Small intestine (tissue), 7 donors: ENCODE measurements at regions not wholly inside any gene's neighbourhood (a gene's known extent, or its start where the extent isn't known, plus 50 kb on each side); places are given as distances from the start of the nearest gene placed in this dataset.
A peak's percentile ranks its signal among the peaks of the same experiment; 100 is the strongest.

Experiments used
- DNase-seq, 2 donors: peaks; one replicate each; pipeline versions ENCODE4 v3.0.0 to v3.0.0-alpha.2; 2013
- FAIRE-seq: peaks from 2 replicates; lab custom pipeline; 2012; peaks lifted over from hg19 to GRCh38; lab: Jason Lieb, UNC
- H3K27ac ChIP-seq, 3 donors: one replicate each; pipeline ENCODE4 v1.5.1; 2013; ENCODE audit warnings: low read length in 2 of 3, mild to moderate bottlenecking in 2 of 3, control low read depth in 1 of 3, inconsistent platforms in 1 of 3, low read depth in 1 of 3, moderate library complexity in 1 of 3
- H3K27me3 ChIP-seq, 3 donors: one replicate each; pipeline ENCODE4 v1.6.1; 2013; ENCODE audit warnings: low read length in 3 of 3, inconsistent platforms in 1 of 3; ENCODE audit not compliant: control insufficient read depth in 3 of 3, insufficient read depth in 3 of 3
- H3K36me3 ChIP-seq, 3 donors: one replicate each; pipeline ENCODE4 v1.6.1; 2013; ENCODE audit warnings: low read length in 3 of 3, inconsistent platforms in 1 of 3, low read depth in 1 of 3, mild to moderate bottlenecking in 1 of 3, moderate library complexity in 1 of 3; ENCODE audit not compliant: control insufficient read depth in 3 of 3, insufficient read depth in 2 of 3
- H3K4me1 ChIP-seq, 3 donors: one replicate each; pipeline ENCODE4 v1.6.1; 2013; ENCODE audit warnings: low read length in 2 of 3, inconsistent platforms in 1 of 3, low read depth in 1 of 3, mild to moderate bottlenecking in 1 of 3, moderate library complexity in 1 of 3; ENCODE audit not compliant: control insufficient read depth in 3 of 3, insufficient read depth in 2 of 3
- H3K4me3 ChIP-seq, 3 donors: one replicate each; pipeline ENCODE4 v1.5.1; 2013; ENCODE audit warnings: low read length in 3 of 3, control low read depth in 1 of 3, inconsistent platforms in 1 of 3, low read depth in 1 of 3, mild to moderate bottlenecking in 1 of 3, moderate library complexity in 1 of 3
- H3K9me3 ChIP-seq, 2 donors: one replicate each; pipeline ENCODE4 v1.6.1; 2013; ENCODE audit warnings: low read depth in 1 of 2, low read length in 1 of 2; ENCODE audit not compliant: control insufficient read depth in 2 of 2, insufficient read depth in 1 of 2
- WGBS, 3 donors: extraction: QIAGEN DNeasy Blood & Tissue Kit; methylation state at CpG; one replicate each; pipeline ENCODE4 v1.1.7; 2013; 5-methylcytosine and 5-hydroxymethylcytosine counted together
- donor health status: healthy with polysubstance abuse.
- donor health status: control.
- donor health status: control.
- donor health status: Bipolar disorder and iron deficiency.
- donor health status: healthy.

DNA sequence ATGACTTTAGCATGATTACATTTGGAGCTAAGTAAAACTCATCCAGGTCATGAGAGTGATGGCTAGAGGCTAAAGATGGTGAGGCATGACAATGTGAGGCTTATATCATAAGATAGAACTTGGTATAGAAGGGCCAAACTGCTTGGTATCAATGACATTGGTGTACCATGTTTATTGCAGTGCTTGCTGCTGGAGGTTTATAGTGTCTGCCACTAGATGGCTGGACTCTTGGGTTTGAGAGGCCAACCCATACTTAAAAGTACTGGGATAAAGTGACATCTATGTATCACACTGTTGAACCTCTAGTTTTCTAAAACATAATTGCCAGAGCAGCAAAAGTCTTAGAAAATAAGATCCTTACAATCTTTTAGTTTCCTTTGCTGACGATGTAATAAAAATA is 83.0 kb upstream of the TACR3 start:
- Histone ChIP-seq H3K9me3 (no peaks in the 10 kb centered on the region), H3K27me3 (no peaks in the 10 kb centered on the region), H3K36me3 (no peaks in the 10 kb centered on the region), H3K27ac (no peak overlapping the region), H3K4me3 (no peak overlapping the region), H3K4me1 (no peaks in the 10 kb centered on the region)
- FAIRE-seq, result no peak
- no peak for DNase-seq
- 86 to 94% (median 87%) methylated on average over 1 of the region's 1 CpG for WGBS, 3 donors

DNA sequence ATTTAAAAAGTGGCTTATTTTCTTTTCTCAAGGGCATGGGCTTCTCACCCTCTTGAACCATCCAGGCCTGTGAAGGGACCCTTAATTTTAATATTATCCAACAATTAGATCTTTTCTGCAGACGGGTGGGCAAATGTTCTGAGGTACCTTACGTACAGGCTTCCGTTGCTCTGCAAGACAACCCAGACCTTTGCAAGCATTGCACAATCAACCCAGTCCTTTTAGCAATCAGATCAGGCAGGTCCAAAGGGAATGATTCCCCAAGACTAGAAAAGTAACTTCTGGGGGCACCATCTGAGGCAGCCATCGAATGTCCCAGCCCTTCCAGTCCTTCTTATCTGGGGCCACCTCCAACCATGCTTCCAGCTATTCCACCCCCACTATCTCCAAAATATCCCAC is 67.3 kb upstream of the TACR3 start:
- Histone ChIP-seq H3K4me1 (no peaks in the 10 kb centered on the region), H3K27ac (no peak overlapping the region), H3K27me3 (no peaks in the 10 kb centered on the region), H3K36me3 (no peaks in the 10 kb centered on the region), H3K4me3 (no peak overlapping the region), H3K9me3 (peaks cover 0 to 30% of the 10 kb centered on the region in 2 donors)
- no peak for FAIRE-seq
- WGBS, 3 donors, result 79 to 89% (median 85%) methylated on average over 4 of the region's 4 CpGs
- no peak for DNase-seq

DNA sequence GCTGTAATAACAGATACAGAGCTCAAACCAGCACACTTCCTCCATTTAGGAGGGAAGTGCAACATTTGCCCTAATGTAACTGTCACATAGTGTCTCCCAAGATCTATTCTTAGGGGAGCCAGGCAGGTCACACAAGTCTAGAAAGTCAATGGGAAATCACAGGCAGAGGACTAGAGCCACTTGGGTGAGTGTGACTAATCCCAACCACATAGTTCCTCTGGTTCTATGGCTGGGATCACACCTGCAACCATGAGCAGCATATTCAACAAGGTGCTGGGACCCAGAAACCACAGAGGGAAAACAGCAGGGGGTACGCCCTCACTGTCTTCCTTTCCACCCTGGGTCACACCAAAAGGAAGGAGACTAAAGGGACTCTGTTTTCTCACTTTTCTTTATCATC is 66.8 kb upstream of the TACR3 start:
- no peak overlapping the region for H3K4me3 ChIP-seq
- FAIRE-seq (no peak), DNase-seq (no peak)
- H3K36me3 ChIP-seq, result no peaks in the 10 kb centered on the region
- H3K4me1 ChIP-seq, result no peaks in the 10 kb centered on the region
- H3K27me3 ChIP-seq, result no peaks in the 10 kb centered on the region
- peaks cover 0 to 29% of the 10 kb centered on the region in 2 donors for H3K9me3 ChIP-seq
- H3K27ac ChIP-seq, result no peak overlapping the region
- WGBS, 3 donors, result 54 to 74% (median 71%) methylated on average over 1 of the region's 1 CpG

DNA sequence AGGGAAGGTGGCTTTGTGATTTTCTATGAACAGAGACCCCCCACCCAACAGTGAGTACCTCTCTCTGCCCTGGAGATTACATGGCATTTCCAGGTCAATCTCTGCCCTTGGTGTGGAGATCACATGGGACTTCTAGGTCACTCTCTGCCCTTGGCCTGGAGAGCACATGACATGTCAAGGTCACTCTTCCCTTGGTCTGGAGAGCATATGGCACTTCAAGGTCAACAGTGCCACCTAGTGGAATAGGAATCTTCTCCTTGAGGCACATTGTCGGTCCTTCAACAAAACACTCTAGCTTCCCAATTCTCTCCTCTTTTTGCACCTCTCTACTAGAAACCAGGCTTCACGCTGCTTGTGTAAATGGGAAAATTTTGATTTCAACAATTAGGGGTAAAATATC is 66.2 kb upstream of the TACR3 start:
- Histone ChIP-seq H3K4me3 (no peak overlapping the region), H3K9me3 (peaks cover 0 to 29% of the 10 kb centered on the region in 2 donors), H3K27ac (no peak overlapping the region), H3K36me3 (no peaks in the 10 kb centered on the region), H3K4me1 (no peaks in the 10 kb centered on the region), H3K27me3 (no peaks in the 10 kb centered on the region)
- WGBS, 3 donors, result 74 to 83% (median 76%) methylated on average over 2 of the region's 2 CpGs
- FAIRE-seq (no peak), DNase-seq (peak in 1 of 2 donors; percentile 1)

DNA sequence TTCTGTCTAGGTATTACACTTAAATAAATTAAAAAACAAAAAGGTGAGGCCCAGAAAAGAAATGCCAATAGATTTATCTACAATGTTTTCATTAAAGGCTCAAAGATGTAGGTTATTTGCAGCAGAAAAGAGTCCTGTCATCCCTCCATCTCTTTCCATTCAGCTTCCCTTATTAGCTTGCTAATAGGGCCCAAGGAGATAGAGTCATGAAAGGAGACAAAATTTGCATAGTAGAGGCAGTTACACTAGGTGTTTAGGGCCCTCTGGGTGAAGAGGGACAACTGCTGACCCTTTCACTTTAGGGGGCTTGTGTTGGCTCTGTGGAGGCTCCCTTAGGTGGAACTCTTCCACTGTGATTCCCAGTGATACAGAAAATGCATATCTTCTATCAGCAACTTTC is 58.4 kb upstream of the TACR3 start:
- Histone ChIP-seq H3K27me3 (no peaks in the 10 kb centered on the region), H3K4me3 (no peak overlapping the region), H3K27ac (no peak overlapping the region), H3K4me1 (no peaks in the 10 kb centered on the region), H3K36me3 (no peaks in the 10 kb centered on the region), H3K9me3 (no peaks in the 10 kb centered on the region)
- DNase-seq, result no peak
- no peak for FAIRE-seq

DNA sequence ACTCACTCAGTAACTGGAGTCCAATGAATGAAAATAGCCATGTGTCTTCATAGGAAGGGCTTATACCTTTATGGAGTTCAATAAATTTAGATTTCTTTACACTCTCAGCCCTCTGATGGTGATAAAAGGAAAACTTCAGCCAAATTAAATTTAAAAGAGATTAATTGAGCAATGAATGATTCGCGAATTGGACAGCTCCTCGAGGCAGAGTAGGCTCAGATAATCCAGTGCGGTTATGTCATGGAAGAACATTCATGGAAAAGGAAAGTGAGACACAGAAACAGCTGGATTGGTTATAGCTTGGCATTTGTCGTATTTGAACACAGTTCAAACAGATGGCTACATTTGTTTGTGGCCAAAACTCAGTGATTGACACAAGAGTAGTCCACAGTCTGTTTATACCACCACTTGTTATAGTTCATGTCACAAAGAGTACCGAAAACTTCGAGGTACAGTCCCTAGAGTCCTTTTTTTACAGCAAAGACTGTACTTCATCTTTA is 54.6 kb upstream of the TACR3 start:
- Histone ChIP-seq H3K36me3 (no peaks in the 10 kb centered on the region), H3K9me3 (no peaks in the 10 kb centered on the region), H3K27ac (no peak overlapping the region), H3K4me1 (no peaks in the 10 kb centered on the region), H3K27me3 (no peaks in the 10 kb centered on the region), H3K4me3 (no peak overlapping the region)
- WGBS, 3 donors, result 67 to 73% (median 70%) methylated on average over 7 of the region's 7 CpGs
- DNase-seq (no peak), FAIRE-seq (no peak)

DNA sequence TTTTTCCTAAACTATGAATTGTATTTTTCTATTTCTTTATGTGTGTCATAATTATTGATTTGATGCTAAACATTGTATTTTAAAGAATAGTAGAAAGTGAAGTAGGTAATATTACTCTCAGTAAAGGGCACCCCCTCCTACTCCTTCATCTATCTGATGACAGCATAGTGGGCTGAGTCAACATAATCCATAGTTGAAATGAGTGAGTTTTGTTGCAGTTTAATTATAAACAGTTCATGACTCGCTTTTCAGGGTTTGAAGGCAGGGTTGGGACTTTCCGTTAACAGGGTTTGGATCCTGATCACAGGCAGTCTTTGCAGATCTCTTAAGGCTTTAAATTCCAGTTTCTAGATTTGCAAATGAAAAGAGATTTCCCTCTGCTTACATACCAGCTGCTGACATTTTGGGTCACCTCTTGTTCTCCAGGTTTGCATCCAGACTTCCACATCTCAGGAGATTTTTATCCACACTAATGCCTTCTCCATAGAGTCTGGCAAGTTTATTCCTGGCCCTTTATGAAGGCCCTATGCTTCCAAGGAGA is 54.0 kb upstream of the TACR3 start:
- no peak for DNase-seq
- no peak overlapping the region for H3K4me3 ChIP-seq
- 67 to 78% (median 74%) methylated on average over 2 of the region's 2 CpGs for whole genome bisulfite sequencing, 3 donors
- H3K27ac ChIP-seq, result no peak overlapping the region
- FAIRE-seq, result no peak
- no peaks in the 10 kb centered on the region for H3K36me3 ChIP-seq
- no peaks in the 10 kb centered on the region for H3K9me3 ChIP-seq
- no peaks in the 10 kb centered on the region for H3K4me1 ChIP-seq
- H3K27me3 ChIP-seq, result no peaks in the 10 kb centered on the region
